ENCODE measurements at regions not wholly inside any gene's neighbourhood (a gene's known extent, or its start where the extent isn't known, plus 50 kb on each side); places are given as distances from the start of the nearest gene placed in this dataset.

GRCh38 chrX:42023122-42023521, 99.8 kb upstream of the CASK start:
- no peak for TF ChIP-seq CTCF (IDR thresholded peaks at IDR 0.05)
- no peak for TF ChIP-seq POLR2AphosphoS5 (IDR thresholded peaks at IDR 0.05)
- TF ChIP-seq POLR2A (IDR thresholded peaks at IDR 0.05) = no peak

Measured in sigmoid colon (tissue), 4 donors.